SU-DHL-6 (cell line): ENCODE measurements at regions not wholly inside any gene's neighbourhood (a gene's known extent, or its start where the extent isn't known, plus 50 kb on each side); places are given as distances from the start of the nearest gene placed in this dataset.

Experiments
- CTCF ChIP-seq: fragments of 200-600 bp; sonication (generic); IDR thresholded peaks from one replicate; pipeline ENCODE4 v1.5.1; 2017; ENCODE audit warnings: antibody characterized with exemption, mild to moderate bottlenecking, low read length, moderate library complexity; ENCODE audit not compliant: insufficient read depth, poor library complexity, severe bottlenecking
- EZH2phosphoT487 ChIP-seq: fragments of 200-600 bp; sonication (generic), shearing (Covaris generic); conservative IDR thresholded peaks from 2 replicates; pipeline ENCODE4 v1.6.1; 2018; ENCODE audit warnings: mild to moderate bottlenecking, antibody characterized with exemption, low read length, moderate library complexity, mixed read lengths

- TF ChIP-seq CTCF (no peak), EZH2phosphoT487 (no peak)
Observed at GRCh38 chr20:43831481-43832065, 83.1 kb upstream of the TOX2 start.
